CD14-positive monocyte (primary cell): ENCODE measurements at regions not wholly inside any gene's neighbourhood (a gene's known extent, or its start where the extent isn't known, plus 50 kb on each side); places are given as distances from the start of the nearest gene placed in this dataset.

Experiments
- DNase-seq, 3 donors: peaks; one replicate each; pipeline ENCODE4 v3.0.0-alpha.2; 2011 to 2022
- H2AFZ ChIP-seq: 2 replicates; pipeline ENCODE4 v1.6.0; 2012; ENCODE audit warnings: mild to moderate bottlenecking, low read depth, low read length, inconsistent platforms; ENCODE audit not compliant: insufficient read depth, poor library complexity, severe bottlenecking
- H3K27ac ChIP-seq, 2 donors: 1 replicate in 1 of 2; 2 replicates in 1 of 2; pipeline ENCODE4 v1.5.1; 2012 to 2013; ENCODE audit warnings: low read length in 2 of 2, control low read depth in 1 of 2, inconsistent platforms in 1 of 2, low read depth in 1 of 2, mild to moderate bottlenecking in 1 of 2
- H3K27me3 ChIP-seq, 2 donors: one replicate each; pipeline versions ENCODE4 v1.6.0 to v1.6.1; 2011 to 2013; ENCODE audit warnings: low read length in 2 of 2; ENCODE audit not compliant: control insufficient read depth in 2 of 2, insufficient read depth in 2 of 2
- H3K36me3 ChIP-seq, 2 donors: replicated peaks in 1 of 2; 1 replicate in 1 of 2; 2 replicates in 1 of 2; pipeline versions ENCODE4 v1.5.1 to v1.6.1; 2012 to 2013; ENCODE audit warnings: low read length in 2 of 2, control low read depth in 1 of 2, inconsistent platforms in 1 of 2, mild to moderate bottlenecking in 1 of 2; ENCODE audit not compliant: insufficient read depth in 2 of 2, control insufficient read depth in 1 of 2
- H3K4me1 ChIP-seq, 2 donors: 1 replicate in 1 of 2; 2 replicates in 1 of 2; pipeline versions ENCODE4 v1.5.1 to v1.6.1; 2012 to 2013; ENCODE audit warnings: low read length in 2 of 2, control low read depth in 1 of 2, inconsistent platforms in 1 of 2, mild to moderate bottlenecking in 1 of 2, moderate library complexity in 1 of 2; ENCODE audit not compliant: insufficient read depth in 2 of 2, control insufficient read depth in 1 of 2
- H3K4me2 ChIP-seq: replicated peaks from 2 replicates; pipeline ENCODE3; 2012; ENCODE audit warnings: low read length, moderate library complexity, mild to moderate bottlenecking; ENCODE audit not compliant: poor library complexity, severe bottlenecking; ENCODE audit errors: extremely low read depth
- H3K4me3 ChIP-seq, 3 experiments: fragments of 200-600 bp in 1 of 3; sonication (generic) in 1 of 3; replicated peaks in 1 of 3; 1 replicate in 2 of 3; 2 replicates in 1 of 3; pipeline ENCODE4 v1.5.1; 2011 to 2013; ENCODE audit warnings: low read length in 3 of 3, mild to moderate bottlenecking in 3 of 3, control low read depth in 2 of 3, low read depth in 2 of 3, inconsistent platforms in 1 of 3, moderate library complexity in 1 of 3
- H3K79me2 ChIP-seq: 2 replicates; pipeline ENCODE4 v1.6.0; 2012; ENCODE audit warnings: mild to moderate bottlenecking, control low read depth, inconsistent platforms, low read length, moderate library complexity; ENCODE audit not compliant: insufficient read depth
- H3K9ac ChIP-seq: 2 replicates; pipeline ENCODE4 v1.6.0; 2017; ENCODE audit warnings: low read length, mild to moderate bottlenecking; ENCODE audit not compliant: insufficient read depth, poor library complexity, severe bottlenecking
- H3K9me3 ChIP-seq, 2 donors: replicated peaks in 1 of 2; 1 replicate in 1 of 2; 2 replicates in 1 of 2; pipeline versions ENCODE4 v1.5.1 to v1.6.1; 2012 to 2013; ENCODE audit warnings: low read length in 2 of 2, control low read depth in 1 of 2; ENCODE audit not compliant: control insufficient read depth in 1 of 2, insufficient read depth in 1 of 2
- H4K20me1 ChIP-seq: 2 replicates; pipeline ENCODE4 v1.6.0; 2012; ENCODE audit warnings: mild to moderate bottlenecking, low read length, control low read depth, moderate library complexity; ENCODE audit not compliant: insufficient read depth
- H3K27ac Mint-ChIP-seq, 7 donors: one replicate each; pipeline ENCODE4 v1.8.0; 2020; ENCODE audit warnings: mild to moderate bottlenecking in 7 of 7, mixed read lengths in 7 of 7, moderate library complexity in 6 of 7, inconsistent platforms in 2 of 7
- H3K27me3 Mint-ChIP-seq, 3 donors: one replicate each; pipeline ENCODE4 v1.8.0; 2021 to 2022; ENCODE audit warnings: low read depth in 3 of 3, mild to moderate bottlenecking in 3 of 3, mixed read lengths in 3 of 3, moderate library complexity in 3 of 3, inconsistent platforms in 1 of 3
- H3K36me3 Mint-ChIP-seq, 2 donors: one replicate each; pipeline ENCODE4 v1.8.0; 2020; ENCODE audit warnings: mixed read lengths in 2 of 2, inconsistent platforms in 1 of 2, mild to moderate bottlenecking in 1 of 2
- H3K4me1 Mint-ChIP-seq: one replicate; pipeline ENCODE4 v1.8.0; 2020; ENCODE audit warnings: mild to moderate bottlenecking, mixed read lengths
- H3K4me3 Mint-ChIP-seq, 2 donors: one replicate each; pipeline ENCODE4 v1.8.0; 2020; ENCODE audit warnings: mild to moderate bottlenecking in 2 of 2, mixed read lengths in 2 of 2, moderate library complexity in 1 of 2
- H3K9me3 Mint-ChIP-seq, 7 donors: one replicate each; pipeline ENCODE4 v1.8.0; 2020 to 2022; ENCODE audit warnings: mixed read lengths in 7 of 7, mild to moderate bottlenecking in 6 of 7, moderate library complexity in 6 of 7, inconsistent platforms in 2 of 7
- WGBS: methylation state at CpG from one replicate; pipeline ENCODE4 v1.1.5; 2013; ENCODE audit warnings: missing lambda C conversion rate; ENCODE audit not compliant: insufficient coverage; 5-methylcytosine and 5-hydroxymethylcytosine counted together
- intact Hi-C, 2 donors: fragments of 100-400 bp; cut with micrococcal nuclease; formaldehyde crosslinking; loops; one replicate each; pipeline versions ENCODE4 v1.15.0 to v1.15.1; 2023
- TF ChIP-seq, protein P1 (sequence below): fragments of 200-600 bp; IDR thresholded peaks from one replicate; pipeline ENCODE4 v1.8.0; 2022; ENCODE audit warnings: antibody characterized with exemption, mild to moderate bottlenecking

GRCh38 chr16:56108056-56108471, 83.2 kb upstream of the GNAO1 start:
- Mint-ChIP-seq H3K27ac (no peak overlapping the region), H3K9me3 (peaks cover 0 to 5% (median 0%) of the 10 kb centered on the region in 7 donors), H3K4me3 (no peak overlapping the region), H3K27me3 (peaks cover under 1 to 7% (median 3%) of the 10 kb centered on the region in 3 donors), H3K4me1 (no peaks in the 10 kb centered on the region), H3K36me3 (no peaks in the 10 kb centered on the region)
- no peaks in the 10 kb centered on the region for H3K79me2 ChIP-seq
- TF ChIP-seq, protein P1, sequence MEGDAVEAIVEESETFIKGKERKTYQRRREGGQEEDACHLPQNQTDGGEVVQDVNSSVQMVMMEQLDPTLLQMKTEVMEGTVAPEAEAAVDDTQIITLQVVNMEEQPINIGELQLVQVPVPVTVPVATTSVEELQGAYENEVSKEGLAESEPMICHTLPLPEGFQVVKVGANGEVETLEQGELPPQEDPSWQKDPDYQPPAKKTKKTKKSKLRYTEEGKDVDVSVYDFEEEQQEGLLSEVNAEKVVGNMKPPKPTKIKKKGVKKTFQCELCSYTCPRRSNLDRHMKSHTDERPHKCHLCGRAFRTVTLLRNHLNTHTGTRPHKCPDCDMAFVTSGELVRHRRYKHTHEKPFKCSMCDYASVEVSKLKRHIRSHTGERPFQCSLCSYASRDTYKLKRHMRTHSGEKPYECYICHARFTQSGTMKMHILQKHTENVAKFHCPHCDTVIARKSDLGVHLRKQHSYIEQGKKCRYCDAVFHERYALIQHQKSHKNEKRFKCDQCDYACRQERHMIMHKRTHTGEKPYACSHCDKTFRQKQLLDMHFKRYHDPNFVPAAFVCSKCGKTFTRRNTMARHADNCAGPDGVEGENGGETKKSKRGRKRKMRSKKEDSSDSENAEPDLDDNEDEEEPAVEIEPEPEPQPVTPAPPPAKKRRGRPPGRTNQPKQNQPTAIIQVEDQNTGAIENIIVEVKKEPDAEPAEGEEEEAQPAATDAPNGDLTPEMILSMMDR = no peak
- H3K4me3 ChIP-seq = no peak overlapping the region
- H3K36me3 ChIP-seq = no peaks in the 10 kb centered on the region
- no peak for DNase-seq
- no CpG with 5 or more reads among the region's 2 CpGs for WGBS
- no peak overlapping the region for H2AFZ ChIP-seq
- H3K27me3 ChIP-seq = no peaks in the 10 kb centered on the region
- H3K9ac ChIP-seq = no peak overlapping the region
- no peaks in the 10 kb centered on the region for H4K20me1 ChIP-seq
- H3K9me3 ChIP-seq = no peaks in the 10 kb centered on the region
- H3K4me2 ChIP-seq = no peak overlapping the region
- H3K27ac ChIP-seq = no peak overlapping the region
- intact Hi-C loops = no loop called here
- no peaks in the 10 kb centered on the region for H3K4me1 ChIP-seq

DNA sequence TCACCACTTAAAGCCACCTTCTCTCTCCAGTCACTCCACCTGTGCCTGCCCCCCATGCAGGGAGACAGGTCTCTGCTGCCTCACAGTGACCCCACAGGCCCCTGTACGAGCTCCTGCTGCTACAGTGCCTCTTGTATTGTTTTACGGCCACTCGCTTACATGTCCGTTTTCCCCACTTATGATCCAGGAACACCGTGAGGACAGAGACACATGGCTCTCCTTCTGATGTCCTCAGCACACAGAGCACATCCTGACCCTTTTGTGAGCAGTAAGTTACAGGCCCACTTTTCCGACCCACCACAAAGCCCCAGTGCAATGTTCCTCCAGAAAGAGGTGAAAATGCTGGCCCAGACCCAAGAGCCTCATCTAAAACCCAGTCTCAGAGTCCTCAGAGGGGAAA, 84.8 kb upstream of the GNAO1 start:
- DNase-seq = no peak
- Mint-ChIP-seq H3K27me3 (peaks cover 0 to 8% (median 6%) of the 10 kb centered on the region in 3 donors), H3K27ac (no peak overlapping the region), H3K4me3 (no peak overlapping the region), H3K4me1 (no peaks in the 10 kb centered on the region), H3K36me3 (no peaks in the 10 kb centered on the region), H3K9me3 (peaks cover 0 to 4% (median 0%) of the 10 kb centered on the region in 7 donors)
- intact Hi-C loops = no loop called here
- Histone ChIP-seq H3K9me3 (no peaks in the 10 kb centered on the region), H3K27ac (no peak overlapping the region), H3K36me3 (no peaks in the 10 kb centered on the region), H3K4me2 (no peak overlapping the region), H3K79me2 (no peaks in the 10 kb centered on the region), H3K9ac (no peak overlapping the region), H3K4me1 (no peaks in the 10 kb centered on the region), H3K4me3 (no peak overlapping the region), H2AFZ (no peak overlapping the region), H4K20me1 (no peaks in the 10 kb centered on the region), H3K27me3 (peaks cover 0 to 2% of the 10 kb centered on the region in 2 donors)
- 93% methylated on average over 5 of the region's 6 CpGs for WGBS
- TF ChIP-seq, protein P1 = no peak
